Breast epithelium (tissue), 3 donors: ENCODE measurements at regions not wholly inside any gene's neighbourhood (a gene's known extent, or its start where the extent isn't known, plus 50 kb on each side); places are given as distances from the start of the nearest gene placed in this dataset.

Experiments used
- POLR2A ChIP-seq: fragments of 450-650 bp; IDR thresholded peaks from one replicate; pipeline ENCODE4 v1.6.1; 2016; ENCODE audit warnings: antibody characterized with exemption, mild to moderate bottlenecking, moderate library complexity
- POLR2AphosphoS5 ChIP-seq, 3 donors: sonication (generic); formaldehyde crosslinking; IDR thresholded peaks; one replicate each; pipeline ENCODE4 v1.6.1; 2017; ENCODE audit warnings: antibody characterized with exemption in 3 of 3
- TF ChIP-seq, protein P1 (sequence below), 3 donors: fragments of 450-650 bp; IDR thresholded peaks; one replicate each; pipeline ENCODE4 v1.5.1; 2016 to 2017; ENCODE audit warnings: antibody characterized with exemption in 3 of 3, mild to moderate bottlenecking in 3 of 3, moderate library complexity in 3 of 3

DNA sequence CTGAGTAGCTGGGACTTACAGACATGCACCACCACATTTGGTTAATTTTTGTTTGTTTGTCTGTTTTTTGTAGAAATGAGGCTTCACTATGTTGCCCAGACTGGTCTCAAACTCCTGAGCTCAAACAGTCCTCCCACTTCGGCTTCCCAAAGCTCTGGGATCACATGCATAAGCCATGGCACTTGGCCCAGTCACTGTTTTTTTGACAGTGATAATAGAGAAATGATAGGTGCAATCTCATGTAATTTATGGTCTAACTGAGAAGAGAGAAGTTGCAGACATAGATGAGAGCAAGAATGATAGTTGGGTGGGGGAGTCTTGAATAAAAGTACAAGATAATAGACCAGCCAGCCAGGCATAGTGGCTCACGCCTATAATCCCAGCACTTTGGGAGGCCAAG lies 89.7 kb upstream of the TNRC6A start:
- TF ChIP-seq POLR2A (no peak), POLR2AphosphoS5 (IDR thresholded peaks at IDR 0.05) (no peak)
- TF ChIP-seq, protein P1, sequence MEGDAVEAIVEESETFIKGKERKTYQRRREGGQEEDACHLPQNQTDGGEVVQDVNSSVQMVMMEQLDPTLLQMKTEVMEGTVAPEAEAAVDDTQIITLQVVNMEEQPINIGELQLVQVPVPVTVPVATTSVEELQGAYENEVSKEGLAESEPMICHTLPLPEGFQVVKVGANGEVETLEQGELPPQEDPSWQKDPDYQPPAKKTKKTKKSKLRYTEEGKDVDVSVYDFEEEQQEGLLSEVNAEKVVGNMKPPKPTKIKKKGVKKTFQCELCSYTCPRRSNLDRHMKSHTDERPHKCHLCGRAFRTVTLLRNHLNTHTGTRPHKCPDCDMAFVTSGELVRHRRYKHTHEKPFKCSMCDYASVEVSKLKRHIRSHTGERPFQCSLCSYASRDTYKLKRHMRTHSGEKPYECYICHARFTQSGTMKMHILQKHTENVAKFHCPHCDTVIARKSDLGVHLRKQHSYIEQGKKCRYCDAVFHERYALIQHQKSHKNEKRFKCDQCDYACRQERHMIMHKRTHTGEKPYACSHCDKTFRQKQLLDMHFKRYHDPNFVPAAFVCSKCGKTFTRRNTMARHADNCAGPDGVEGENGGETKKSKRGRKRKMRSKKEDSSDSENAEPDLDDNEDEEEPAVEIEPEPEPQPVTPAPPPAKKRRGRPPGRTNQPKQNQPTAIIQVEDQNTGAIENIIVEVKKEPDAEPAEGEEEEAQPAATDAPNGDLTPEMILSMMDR (IDR thresholded peaks at IDR 0.05): no peak
